H9 (cell line): ENCODE measurements at regions not wholly inside any gene's neighbourhood (a gene's known extent, or its start where the extent isn't known, plus 50 kb on each side); places are given as distances from the start of the nearest gene placed in this dataset.

Source experiments
- DNase-seq: peaks from one replicate; pipeline ENCODE4 v3.0.0-alpha.2; 2017
- H2AFZ ChIP-seq: one replicate; pipeline ENCODE4 v1.6.1; 2013; ENCODE audit warnings: mild to moderate bottlenecking, low read length, control low read depth, moderate library complexity
- H2AK5ac ChIP-seq: 2 replicates; pipeline ENCODE4 v1.6.1; 2013; ENCODE audit warnings: low read length, control low read depth, mixed read lengths; ENCODE audit not compliant: insufficient read length
- H2BK120ac ChIP-seq: one replicate; pipeline ENCODE4 v1.6.1; 2013; ENCODE audit warnings: low read depth, mild to moderate bottlenecking, low read length, control low read depth, inconsistent platforms; ENCODE audit not compliant: poor library complexity, severe bottlenecking
- H2BK12ac ChIP-seq: 2 replicates; pipeline ENCODE4 v1.6.1; 2013; ENCODE audit warnings: low read length, control low read depth, mixed read lengths, low read depth; ENCODE audit not compliant: insufficient read length
- H2BK15ac ChIP-seq: 2 replicates; pipeline ENCODE4 v1.6.1; 2013; ENCODE audit warnings: low read depth, low read length, control low read depth
- H2BK20ac ChIP-seq: one replicate; pipeline ENCODE4 v1.6.1; 2013; ENCODE audit warnings: low read depth, mild to moderate bottlenecking, low read length, control low read depth, inconsistent platforms; ENCODE audit not compliant: poor library complexity, severe bottlenecking
- H2BK5ac ChIP-seq: 2 replicates; pipeline ENCODE4 v1.6.1; 2013; ENCODE audit warnings: low read length, control low read depth, mixed read lengths; ENCODE audit not compliant: insufficient read length
- H3K14ac ChIP-seq: 2 replicates; pipeline ENCODE4 v1.6.1; 2013; ENCODE audit warnings: low read length, control low read depth; ENCODE audit not compliant: insufficient read depth
- H3K18ac ChIP-seq: 2 replicates; pipeline ENCODE4 v1.6.1; 2013; ENCODE audit warnings: low read depth, mild to moderate bottlenecking, mixed read lengths, low read length, control low read depth; ENCODE audit not compliant: insufficient read length
- H3K23ac ChIP-seq: 2 replicates; pipeline ENCODE4 v1.6.1; 2013; ENCODE audit warnings: low read length, control low read depth, mixed read lengths, low read depth; ENCODE audit not compliant: insufficient read length
- H3K23me2 ChIP-seq: 2 replicates; pipeline ENCODE4 v1.6.1; 2013; ENCODE audit warnings: low read depth, mild to moderate bottlenecking, mixed read lengths, low read length, control low read depth; ENCODE audit not compliant: insufficient read length, poor library complexity, severe bottlenecking
- H3K27ac ChIP-seq: 2 replicates; pipeline ENCODE4 v1.5.1; 2013; ENCODE audit warnings: low read length, control low read depth, mixed read lengths, low read depth; ENCODE audit not compliant: insufficient read length
- H3K27me3 ChIP-seq: 2 replicates; pipeline ENCODE4 v1.6.1; 2013; ENCODE audit warnings: low read length, control low read depth, inconsistent platforms; ENCODE audit not compliant: insufficient read depth
- H3K4ac ChIP-seq: 2 replicates; pipeline ENCODE4 v1.6.1; 2013; ENCODE audit warnings: low read depth, mild to moderate bottlenecking, control low read depth, inconsistent platforms, low read length, moderate library complexity
- H3K4me1 ChIP-seq: 2 replicates; pipeline ENCODE4 v1.6.1; 2013; ENCODE audit warnings: low read length, control low read depth, inconsistent platforms; ENCODE audit not compliant: insufficient read depth
- H3K4me2 ChIP-seq: 2 replicates; pipeline ENCODE4 v1.6.1; 2013; ENCODE audit warnings: low read length, control low read depth, mixed read lengths; ENCODE audit not compliant: insufficient read length, insufficient read depth
- H3K56ac ChIP-seq: 2 replicates; pipeline ENCODE4 v1.6.1; 2013; ENCODE audit warnings: low read depth, mild to moderate bottlenecking, mixed read lengths, low read length, control low read depth; ENCODE audit not compliant: insufficient read length
- H3K79me1 ChIP-seq: 2 replicates; pipeline ENCODE4 v1.6.1; 2013; ENCODE audit warnings: low read depth, mild to moderate bottlenecking, moderate library complexity, low read length, control low read depth, inconsistent platforms; ENCODE audit not compliant: insufficient read depth, poor library complexity, severe bottlenecking
- H3K79me2 ChIP-seq: 2 replicates; pipeline ENCODE4 v1.6.1; 2013; ENCODE audit warnings: low read length, control low read depth, inconsistent platforms; ENCODE audit not compliant: insufficient read depth
- H3K9ac ChIP-seq: 2 replicates; pipeline ENCODE4 v1.6.1; 2013; ENCODE audit warnings: low read length, control low read depth, mixed read lengths; ENCODE audit not compliant: insufficient read length; ENCODE audit errors: extremely low read depth
- H3K9me3 ChIP-seq: one replicate; pipeline ENCODE4 v1.6.1; 2013; ENCODE audit warnings: low read depth, low read length, inconsistent platforms; ENCODE audit not compliant: control insufficient read depth
- H3T11ph ChIP-seq: one replicate; pipeline ENCODE4 v1.6.1; 2013; ENCODE audit warnings: mild to moderate bottlenecking, low read length, control low read depth, inconsistent platforms
- H4K20me1 ChIP-seq: one replicate; pipeline ENCODE4 v1.6.1; 2013; ENCODE audit not compliant: control insufficient read depth, insufficient read length, insufficient read depth
- H4K5ac ChIP-seq: 2 replicates; pipeline ENCODE4 v1.6.1; 2013; ENCODE audit warnings: low read depth, mild to moderate bottlenecking, mixed read lengths, low read length, control low read depth; ENCODE audit not compliant: insufficient read length
- H4K8ac ChIP-seq: replicated peaks from 2 replicates; pipeline ENCODE4 v1.6.1; 2013; ENCODE audit warnings: low read length, control low read depth, mixed read lengths, low read depth; ENCODE audit not compliant: insufficient read length
- H4K91ac ChIP-seq: 2 replicates; pipeline ENCODE4 v1.6.1; 2013; ENCODE audit warnings: low read depth, mild to moderate bottlenecking, moderate library complexity, mixed read lengths, low read length, control low read depth; ENCODE audit not compliant: insufficient read length
- H3K27ac Mint-ChIP-seq, 3 experiments: 2 replicates in 2 of 3; 3 replicates in 1 of 3; pipeline ENCODE4 v1.8.0; 2020 to 2021; ENCODE audit warnings: mixed read lengths in 3 of 3, mild to moderate bottlenecking in 1 of 3, moderate library complexity in 1 of 3
- H3K27me3 Mint-ChIP-seq: 2 replicates; pipeline ENCODE4 v1.8.0; 2021; ENCODE audit warnings: low read depth, mild to moderate bottlenecking, moderate library complexity, mixed read lengths
- H3K36me3 Mint-ChIP-seq, 3 experiments: 2 replicates in 2 of 3; 3 replicates in 1 of 3; pipeline ENCODE4 v1.8.0; 2020 to 2021; ENCODE audit warnings: low read depth in 3 of 3, mixed read lengths in 3 of 3; ENCODE audit not compliant: insufficient read depth in 1 of 3
- H3K4me1 Mint-ChIP-seq, 2 experiments: 2 replicates each; pipeline ENCODE4 v1.8.0; 2020; ENCODE audit warnings: mixed read lengths in 2 of 2
- H3K4me3 Mint-ChIP-seq, 2 experiments: 2 replicates in 1 of 2; 3 replicates in 1 of 2; pipeline ENCODE4 v1.8.0; 2020 to 2021; ENCODE audit warnings: mild to moderate bottlenecking in 2 of 2, mixed read lengths in 2 of 2, moderate library complexity in 1 of 2
- H3K9me3 Mint-ChIP-seq, 2 experiments: 2 replicates in 1 of 2; 3 replicates in 1 of 2; pipeline ENCODE4 v1.8.0; 2020; ENCODE audit warnings: mild to moderate bottlenecking in 2 of 2, mixed read lengths in 2 of 2, moderate library complexity in 1 of 2
- CTCF ChIP-seq: fragments of 200-600 bp; sonication (generic); conservative IDR thresholded peaks from 3 replicates; pipeline ENCODE4 v1.8.0; 2021; ENCODE audit warnings: antibody characterized with exemption, mild to moderate bottlenecking
- WGBS: extraction: QIAGEN DNeasy Blood & Tissue Kit; methylation state at CpG from one replicate; pipeline ENCODE4 v1.1.7; 2013; ENCODE audit warnings: missing lambda C conversion rate, low lambda C conversion rate, mixed read lengths; ENCODE audit not compliant: insufficient read length; ENCODE audit errors: extremely low coverage; 5-methylcytosine and 5-hydroxymethylcytosine counted together

GRCh38 chr2:240280621-240281020, 140.2 kb upstream of the OTOS start:
- no peaks in the 10 kb centered on the region for H3K9me3 ChIP-seq
- TF ChIP-seq CTCF = no peak
- H3K27ac Mint-ChIP-seq = no peak overlapping the region

More at GRCh38 chr2:240280621-240281020, 140.2 kb upstream of the OTOS start:
- Histone ChIP-seq H3K14ac (no peak overlapping the region), H2AFZ (no peak overlapping the region), H3T11ph (no peak overlapping the region), H3K4me2 (no peak overlapping the region), H3K4me1 (no peaks in the 10 kb centered on the region), H2BK12ac (no peak overlapping the region), H3K79me2 (no peaks in the 10 kb centered on the region), H3K18ac (no peak overlapping the region), H4K5ac (no peak overlapping the region), H3K27me3 (no peaks in the 10 kb centered on the region), H2BK120ac (no peak overlapping the region), H3K79me1 (no peaks in the 10 kb centered on the region), H3K9ac (no peak overlapping the region), H2BK15ac (no peak overlapping the region), H3K27ac (no peak overlapping the region), H3K23me2 (no peaks in the 10 kb centered on the region), H3K56ac (no peak overlapping the region), H4K20me1 (no peaks in the 10 kb centered on the region), H2BK5ac (no peak overlapping the region), H2AK5ac (no peak overlapping the region), H3K4ac (no peak overlapping the region), H2BK20ac (no peak overlapping the region), H4K8ac (no peak overlapping the region), H3K23ac (no peak overlapping the region), H4K91ac (no peak overlapping the region)
- Mint-ChIP-seq H3K4me1 (no peaks in the 10 kb centered on the region), H3K4me3 (no peak overlapping the region), H3K27me3 (peaks cover 41% of the 10 kb centered on the region), H3K36me3 (no peaks in the 10 kb centered on the region), H3K9me3 (peaks cover 3 to 11% of the 10 kb centered on the region in 2 experiments; a peak in 3 of 5 replicates)
- no peak for DNase-seq
- WGBS = no CpG with 5 or more reads among the region's 2 CpGs
